ENCODE measurements at regions not wholly inside any gene's neighbourhood (a gene's known extent, or its start where the extent isn't known, plus 50 kb on each side); places are given as distances from the start of the nearest gene placed in this dataset.

GRCh38 chr2:29995241-29995640, 73.9 kb upstream of the ALK start:
- H3K4me3 ChIP-seq (ENCODE audit: control insufficient read depth, low read depth, low read length), result no peak overlapping the region
- no peak for TF ChIP-seq CTCF (conservative IDR thresholded peaks at IDR 0.05; ENCODE audit: control insufficient read depth, insufficient read depth, low read depth, low read length)
- no peak for DNase-seq (ENCODE audit: low read depth)

- no peak for TF ChIP-seq CTCF (conservative IDR thresholded peaks at IDR 0.05; ENCODE audit: control insufficient read depth, insufficient read depth, low read depth, low read length)
- no peak overlapping the region for H3K4me3 ChIP-seq (ENCODE audit: control insufficient read depth, low read depth, low read length)
- no peak for DNase-seq (ENCODE audit: low read depth)
Observed at GRCh38 chr2:30003128-30003527, 81.7 kb upstream of the ALK start.

GRCh38 chr2:30022444-30023071, 101.2 kb upstream of the ALK start:
- no peak overlapping the region for H3K4me3 ChIP-seq (ENCODE audit: control insufficient read depth, low read depth, low read length)
- DNase-seq (ENCODE audit: low read depth), result no peak
- TF ChIP-seq CTCF (conservative IDR thresholded peaks at IDR 0.05; ENCODE audit: control insufficient read depth, insufficient read depth, low read depth, low read length), result no peak

- TF ChIP-seq CTCF (conservative IDR thresholded peaks at IDR 0.05; ENCODE audit: control insufficient read depth, insufficient read depth, low read depth, low read length), result no peak
- no peak overlapping the region for H3K4me3 ChIP-seq (ENCODE audit: control insufficient read depth, low read depth, low read length)
- no peak for DNase-seq (ENCODE audit: low read depth)
Observed at GRCh38 chr2:30024281-30024680, 102.9 kb upstream of the ALK start.

- peak; percentile 60 for TF ChIP-seq CTCF (conservative IDR thresholded peaks at IDR 0.05; ENCODE audit: control insufficient read depth, insufficient read depth, low read depth, low read length)
- no peak overlapping the region for H3K4me3 ChIP-seq (ENCODE audit: control insufficient read depth, low read depth, low read length)
- DNase-seq (ENCODE audit: low read depth), result peak; percentile 57
Observed at GRCh38 chr2:30026091-30027055, 105.0 kb upstream of the ALK start.

GRCh38 chr2:30029804-30030203, 108.4 kb upstream of the ALK start:
- no peak overlapping the region for H3K4me3 ChIP-seq (ENCODE audit: control insufficient read depth, low read depth, low read length)
- DNase-seq (ENCODE audit: low read depth), result no peak
- TF ChIP-seq CTCF (conservative IDR thresholded peaks at IDR 0.05; ENCODE audit: control insufficient read depth, insufficient read depth, low read depth, low read length), result no peak
